Gastroesophageal sphincter (tissue), 4 donors: ENCODE measurements at regions not wholly inside any gene's neighbourhood (a gene's known extent, or its start where the extent isn't known, plus 50 kb on each side); places are given as distances from the start of the nearest gene placed in this dataset.

ENCODE experiments used
- ATAC-seq: fragments of 150-250 bp; one replicate; pipeline ENCODE4 v1.9.1; 2016; ENCODE audit warnings: mild to moderate bottlenecking, moderate library complexity
- H3K27ac ChIP-seq, 4 donors: fragments of 200-600 bp; sonication (generic) in 3 of 4; 1 replicate in 3 of 4; 2 replicates in 1 of 4; pipeline ENCODE4 v1.5.1; 2016 to 2019
- H3K27me3 ChIP-seq: fragments of 200-600 bp; sonication (generic); one replicate; pipeline ENCODE4 v1.5.1; 2019
- H3K36me3 ChIP-seq, 2 donors: fragments of 200-600 bp; sonication (generic); one replicate each; pipeline ENCODE4 v1.5.1; 2019; ENCODE audit warnings: control low read depth in 1 of 2
- H3K4me1 ChIP-seq, 3 donors: fragments of 200-600 bp; sonication (generic); 1 replicate in 2 of 3; 2 replicates in 1 of 3; pipeline ENCODE4 v1.5.1; 2016 to 2019; ENCODE audit warnings: control low read depth in 2 of 3
- H3K4me3 ChIP-seq, 2 donors: fragments of 200-600 bp; sonication (generic); one replicate each; pipeline ENCODE4 v1.5.1; 2019; ENCODE audit warnings: mild to moderate bottlenecking in 1 of 2, moderate library complexity in 1 of 2
- H3K9me3 ChIP-seq, 3 donors: fragments of 200-600 bp; sonication (generic); one replicate each; pipeline ENCODE4 v1.5.1; 2017 to 2019; ENCODE audit warnings: control low read depth in 2 of 3
- CTCF ChIP-seq, 4 experiments: fragments of 200-600 bp in 2 of 4; fragments of 450-650 bp in 2 of 4; sonication (generic) in 1 of 4; IDR thresholded peaks; one replicate each; pipeline ENCODE4 v1.5.1; 2017 to 2019; ENCODE audit warnings: antibody characterized with exemption in 4 of 4, mild to moderate bottlenecking in 2 of 4, moderate library complexity in 2 of 4
- EP300 ChIP-seq: sonication (generic); formaldehyde crosslinking; IDR thresholded peaks from one replicate; pipeline ENCODE4 v1.6.1; 2017; ENCODE audit warnings: antibody characterized with exemption, mild to moderate bottlenecking
- POLR2A ChIP-seq, 2 donors: fragments of 450-650 bp; IDR thresholded peaks; one replicate each; pipeline ENCODE4 v1.6.1; 2017; ENCODE audit warnings: antibody characterized with exemption in 2 of 2, mild to moderate bottlenecking in 2 of 2, moderate library complexity in 1 of 2
- POLR2AphosphoS5 ChIP-seq: sonication (generic); formaldehyde crosslinking; IDR thresholded peaks from one replicate; pipeline ENCODE4 v1.6.1; 2017; ENCODE audit warnings: antibody characterized with exemption
- WGBS, 2 donors: methylation state at CpG; one replicate each; pipeline ENCODE4 v1.1.5; 2018; ENCODE audit warnings: low coverage in 1 of 2; 5-methylcytosine and 5-hydroxymethylcytosine counted together

- no peak overlapping the region for H3K27ac ChIP-seq
- H3K36me3 ChIP-seq = no peaks in the 10 kb centered on the region
- H3K9me3 ChIP-seq = no peaks in the 10 kb centered on the region
- no peaks in the 10 kb centered on the region for H3K27me3 ChIP-seq
- H3K4me3 ChIP-seq = no peak overlapping the region
- TF ChIP-seq POLR2A (IDR thresholded peaks at IDR 0.05) (no peak), EP300 (no peak), POLR2AphosphoS5 (no peak), CTCF (IDR thresholded peaks at IDR 0.05) (no peak)
- ATAC-seq = no peak
- WGBS, 2 donors = 81 to 92% methylated on average over 2 to 3 of the region's 4 CpGs
- no peaks in the 10 kb centered on the region for H3K4me1 ChIP-seq
Measured at GRCh38 chr13:99806671-99807070, 164.9 kb downstream of the ZIC5 start.

- no peaks in the 10 kb centered on the region for H3K27me3 ChIP-seq
- no peak overlapping the region for H3K27ac ChIP-seq
- TF ChIP-seq POLR2A (IDR thresholded peaks at IDR 0.05) = no peak
- TF ChIP-seq CTCF (IDR thresholded peaks at IDR 0.05) = no peak
- no peak for TF ChIP-seq EP300
- no peak for TF ChIP-seq POLR2AphosphoS5
- no peaks in the 10 kb centered on the region for H3K36me3 ChIP-seq
- 13 to 29% methylated on average over 2 to 7 of the region's 7 CpGs for WGBS, 2 donors
- no peaks in the 10 kb centered on the region for H3K9me3 ChIP-seq
- H3K4me3 ChIP-seq = no peak overlapping the region
- H3K4me1 ChIP-seq = no peaks in the 10 kb centered on the region
- no peak for ATAC-seq
Measured at GRCh38 chr13:99805361-99805760, 166.2 kb downstream of the ZIC5 start.

- no peaks in the 10 kb centered on the region for H3K4me1 ChIP-seq
- H3K4me3 ChIP-seq = no peak overlapping the region
- no peaks in the 10 kb centered on the region for H3K36me3 ChIP-seq
- TF ChIP-seq CTCF (IDR thresholded peaks at IDR 0.05) (no peak), POLR2A (IDR thresholded peaks at IDR 0.05) (no peak), POLR2AphosphoS5 (no peak), EP300 (no peak)
- no peak overlapping the region for H3K27ac ChIP-seq
- ATAC-seq = no peak
- no peaks in the 10 kb centered on the region for H3K27me3 ChIP-seq
- 76 to 93% methylated on average over 3 of the region's 3 CpGs for WGBS, 2 donors
- no peaks in the 10 kb centered on the region for H3K9me3 ChIP-seq
Measured at GRCh38 chr13:99803141-99803540, 168.4 kb downstream of the ZIC5 start.

- no peak for TF ChIP-seq POLR2A (IDR thresholded peaks at IDR 0.05)
- no peak for TF ChIP-seq CTCF (IDR thresholded peaks at IDR 0.05)
- TF ChIP-seq POLR2AphosphoS5 = no peak
- TF ChIP-seq EP300 = no peak
- H3K36me3 ChIP-seq = no peaks in the 10 kb centered on the region
- H3K9me3 ChIP-seq = no peaks in the 10 kb centered on the region
- no peaks in the 10 kb centered on the region for H3K27me3 ChIP-seq
- ATAC-seq = no peak
- no peak overlapping the region for H3K27ac ChIP-seq
- no peaks in the 10 kb centered on the region for H3K4me1 ChIP-seq
- no peak overlapping the region for H3K4me3 ChIP-seq
Measured at GRCh38 chr13:99802416-99802815, 169.2 kb downstream of the ZIC5 start.

- Histone ChIP-seq H3K4me1 (no peaks in the 10 kb centered on the region), H3K36me3 (no peaks in the 10 kb centered on the region), H3K4me3 (no peak overlapping the region), H3K27ac (no peak overlapping the region), H3K9me3 (no peaks in the 10 kb centered on the region), H3K27me3 (no peaks in the 10 kb centered on the region)
- no peak for TF ChIP-seq EP300
- TF ChIP-seq POLR2AphosphoS5 = no peak
- TF ChIP-seq POLR2A (IDR thresholded peaks at IDR 0.05) = no peak
- no peak for TF ChIP-seq CTCF (IDR thresholded peaks at IDR 0.05)
- ATAC-seq = no peak
- WGBS, 2 donors = 13 to 25% methylated on average over 2 to 4 of the region's 4 CpGs
Measured at GRCh38 chr13:99800951-99801350, 170.6 kb downstream of the ZIC5 start.
